DOHH2 (cell line): ENCODE measurements at regions not wholly inside any gene's neighbourhood (a gene's known extent, or its start where the extent isn't known, plus 50 kb on each side); places are given as distances from the start of the nearest gene placed in this dataset.
"Not testable (repeated sequence)": the region's sequence is repeated elsewhere in the genome, so short reads cannot be mapped to it uniquely, and the experiment has no call there.

Experiments
- H3F3A ChIP-seq: fragments of 200-600 bp; sonication (generic), shearing (Covaris generic); 2 replicates; pipeline ENCODE4 v1.6.0; 2016; ENCODE audit warnings: antibody characterized with exemption, mild to moderate bottlenecking; ENCODE audit not compliant: control insufficient read depth, insufficient read depth
- H3K27ac ChIP-seq: fragments of 200-600 bp; sonication (generic); 2 replicates; pipeline ENCODE4 v1.5.1; 2014; ENCODE audit warnings: low read depth, mild to moderate bottlenecking, low read length, moderate library complexity
- H3K27me3 ChIP-seq: fragments of 200-600 bp; sonication (generic); 2 replicates; pipeline ENCODE4 v1.6.1; 2014; ENCODE audit warnings: mild to moderate bottlenecking, low read length, mixed read lengths; ENCODE audit not compliant: control insufficient read depth
- H3K36me3 ChIP-seq: fragments of 200-600 bp; sonication (generic); 2 replicates; pipeline ENCODE4 v1.6.1; 2014; ENCODE audit warnings: mild to moderate bottlenecking, low read length, moderate library complexity, mixed read lengths; ENCODE audit not compliant: control insufficient read depth
- H3K4me1 ChIP-seq: fragments of 200-600 bp; sonication (generic); 2 replicates; pipeline ENCODE4 v1.6.1; 2014; ENCODE audit warnings: mild to moderate bottlenecking, low read length, mixed read lengths; ENCODE audit not compliant: control insufficient read depth
- H3K4me2 ChIP-seq: fragments of 200-600 bp; sonication (generic); 2 replicates; pipeline ENCODE4 v1.6.0; 2014; ENCODE audit warnings: mild to moderate bottlenecking, low read length, moderate library complexity
- H3K4me3 ChIP-seq: fragments of 200-600 bp; sonication (generic); 2 replicates; pipeline ENCODE4 v1.5.1; 2014; ENCODE audit warnings: mild to moderate bottlenecking, low read length, mixed read lengths
- H3K79me2 ChIP-seq: fragments of 200-600 bp; sonication (generic); 2 replicates; pipeline ENCODE4 v1.6.1; 2014; ENCODE audit warnings: mild to moderate bottlenecking, low read length, mixed read lengths; ENCODE audit not compliant: control insufficient read depth
- H3K9me2 ChIP-seq: fragments of 200-600 bp; sonication (generic); replicated peaks from 2 replicates; pipeline ENCODE4 v1.6.1; 2014; ENCODE audit warnings: mild to moderate bottlenecking, low read length, mixed read lengths; ENCODE audit not compliant: control insufficient read depth
- H3K9me3 ChIP-seq: fragments of 200-600 bp; sonication (generic); 2 replicates; pipeline ENCODE4 v1.6.1; 2014; ENCODE audit warnings: antibody characterized with exemption, low read length, mixed read lengths; ENCODE audit not compliant: control insufficient read depth, insufficient read depth
- H4K20me1 ChIP-seq: fragments of 200-600 bp; sonication (generic); 2 replicates; pipeline ENCODE4 v1.6.0; 2014; ENCODE audit warnings: low read depth, mild to moderate bottlenecking, antibody characterized with exemption, low read length, moderate library complexity; ENCODE audit not compliant: control insufficient read depth, insufficient read depth
- CTCF ChIP-seq: fragments of 200-600 bp; sonication (generic); IDR thresholded peaks from one replicate; pipeline ENCODE4 v1.5.1; 2014; ENCODE audit warnings: antibody characterized with exemption, mild to moderate bottlenecking, low read depth, low read length; ENCODE audit not compliant: poor library complexity, severe bottlenecking
- EZH2phosphoT487 ChIP-seq: fragments of 200-600 bp; sonication (generic); IDR thresholded peaks from 2 replicates; pipeline ENCODE4 v1.6.1; 2017; ENCODE audit warnings: borderline replicate concordance, mild to moderate bottlenecking, antibody characterized with exemption, low read length, moderate library complexity, mixed read lengths

GRCh38 chr7:65285906-65286864 lies 87.5 kb upstream of the ZNF92 start:
- H3K9me2 ChIP-seq, result no peaks in the 10 kb centered on the region
- H3K27me3 ChIP-seq, result no peaks in the 10 kb centered on the region
- H3F3A ChIP-seq, result no peaks in the 10 kb centered on the region
- no peak overlapping the region for H3K4me3 ChIP-seq
- no peaks in the 10 kb centered on the region; the same call in 1 of the 2 replicates for H4K20me1 ChIP-seq
- H3K36me3 ChIP-seq, result no peaks in the 10 kb centered on the region
- H3K9me3 ChIP-seq, result no peaks in the 10 kb centered on the region
- no peak for TF ChIP-seq CTCF
- no peak for TF ChIP-seq EZH2phosphoT487
- H3K27ac ChIP-seq, result no peak overlapping the region
- no peak overlapping the region for H3K4me2 ChIP-seq
- H3K79me2 ChIP-seq, result peaks cover 36% of the 10 kb centered on the region
- no peaks in the 10 kb centered on the region for H3K4me1 ChIP-seq

GRCh38 chr7:65285241-65285640 lies 88.4 kb upstream of the ZNF92 start:
- H3K36me3 ChIP-seq, result not testable (repeated sequence)

GRCh38 chr7:65279795-65280194 lies 93.9 kb upstream of the ZNF92 start:
- H3K4me1 ChIP-seq, result no peaks in the 10 kb centered on the region
- no peak overlapping the region for H3K27ac ChIP-seq
- no peaks in the 10 kb centered on the region for H3K9me2 ChIP-seq
- TF ChIP-seq EZH2phosphoT487 (no peak), CTCF (no peak)
- no peaks in the 10 kb centered on the region for H3K27me3 ChIP-seq
- H3K36me3 ChIP-seq, result no peaks in the 10 kb centered on the region
- peaks cover 64% of the 10 kb centered on the region for H3K79me2 ChIP-seq
- no peak overlapping the region for H3K4me3 ChIP-seq
- H3K9me3 ChIP-seq, result 0 out of 2 replicates have a peak, but pooled peaks cover 1% of the 10 kb centered on the region
- no peaks in the 10 kb centered on the region for H3F3A ChIP-seq
- no peaks in the 10 kb centered on the region for H4K20me1 ChIP-seq
- no peak overlapping the region for H3K4me2 ChIP-seq

More at GRCh38 chr7:65285241-65285640, 88.4 kb upstream of the ZNF92 start:
- not testable (repeated sequence) for H3K4me2 ChIP-seq, H3K4me3 ChIP-seq, H3K9me2 ChIP-seq, H3K27me3 ChIP-seq, H3K27ac ChIP-seq, H4K20me1 ChIP-seq, H3F3A ChIP-seq, H3K9me3 ChIP-seq, H3K4me1 ChIP-seq
- peaks cover 42% of the 10 kb centered on the region for H3K79me2 ChIP-seq

- no peak overlapping the region for H3K4me3 ChIP-seq
- H3K4me2 ChIP-seq, result no peak overlapping the region
- no peak overlapping the region for H3K27ac ChIP-seq
- no peaks in the 10 kb centered on the region for H3F3A ChIP-seq
- H3K36me3 ChIP-seq, result peaks cover under 1% of the 10 kb centered on the region; the same call in 1 of the 2 replicates
- no peaks in the 10 kb centered on the region for H4K20me1 ChIP-seq
- no peaks in the 10 kb centered on the region for H3K9me2 ChIP-seq
- H3K79me2 ChIP-seq, result peaks cover 87% of the 10 kb centered on the region
- no peaks in the 10 kb centered on the region for H3K4me1 ChIP-seq
- H3K9me3 ChIP-seq, result 0 out of 2 replicates have a peak, but pooled peaks cover 4% of the 10 kb centered on the region
- TF ChIP-seq CTCF (no peak), EZH2phosphoT487 (no peak)
- H3K27me3 ChIP-seq, result no peaks in the 10 kb centered on the region
Measured at GRCh38 chr7:65276822-65277221, 96.8 kb upstream of the ZNF92 start.

- H3K36me3 ChIP-seq, H3K27ac ChIP-seq, H4K20me1 ChIP-seq, H3K9me3 ChIP-seq, H3K9me2 ChIP-seq, H3K27me3 ChIP-seq, H3F3A ChIP-seq: not testable (repeated sequence)
- Histone ChIP-seq H3K4me2 (peak overlapping the region; percentile 65), H3K4me1 (peaks cover 16% of the 10 kb centered on the region), H3K79me2 (peaks cover 63% of the 10 kb centered on the region), H3K4me3 (peak overlapping the region; percentile 79; the same call in 1 of the 2 replicates)
Measured at GRCh38 chr7:65271502-65271901, 102.2 kb upstream of the ZNF92 start.
